ENCODE measurements at regions not wholly inside any gene's neighbourhood (a gene's known extent, or its start where the extent isn't known, plus 50 kb on each side); places are given as distances from the start of the nearest gene placed in this dataset.

GRCh38 chr7:94284104-94284503, 110.6 kb upstream of the COL1A2 start:
- Histone ChIP-seq H3K27me3 (peaks cover 0 to 5% (median 5%) of the 10 kb centered on the region in 3 donors), H3K9me3 (no peaks in the 10 kb centered on the region), H3K36me3 (no peaks in the 10 kb centered on the region), H3K4me3 (no peak overlapping the region), H3K27ac (no peak overlapping the region), H3K4me1 (no peaks in the 10 kb centered on the region)
- 45 to 54% (median 48%) methylated on average over 2 of the region's 2 CpGs for WGBS, 5 donors
- TF ChIP-seq POLR2AphosphoS5 (IDR thresholded peaks at IDR 0.05) (no peak), CTCF (IDR thresholded peaks at IDR 0.05) (no peak), POLR2A (IDR thresholded peaks at IDR 0.05) (no peak), EP300 (IDR thresholded peaks at IDR 0.05) (no peak)
- intact Hi-C loops (cut with DNase I; ENCODE audit: low total_unique reads): loop anchor here (10.0 kb wide), 1 partner anchor 141 kb away; no protein-coding TSS in a partner anchor
- DNase-seq: no peak

- no peak for DNase-seq
- no peaks in the 10 kb centered on the region for H3K4me1 ChIP-seq
- WGBS, 5 donors: 53 to 72% (median 67%) methylated on average over 1 of the region's 1 CpG
- H3K27me3 ChIP-seq: peaks cover 0 to 5% (median 5%) of the 10 kb centered on the region in 3 donors
- intact Hi-C loops (cut with DNase I; ENCODE audit: low total_unique reads): loop anchor here (10.0 kb wide), 1 partner anchor 139 kb away; no protein-coding TSS in a partner anchor
- H3K36me3 ChIP-seq: no peaks in the 10 kb centered on the region
- no peaks in the 10 kb centered on the region for H3K9me3 ChIP-seq
- no peak for TF ChIP-seq EP300 (IDR thresholded peaks at IDR 0.05)
- TF ChIP-seq POLR2AphosphoS5 (IDR thresholded peaks at IDR 0.05): no peak
- no peak for TF ChIP-seq POLR2A (IDR thresholded peaks at IDR 0.05)
- no peak for TF ChIP-seq CTCF (IDR thresholded peaks at IDR 0.05)
- H3K27ac ChIP-seq: no peak overlapping the region
- H3K4me3 ChIP-seq: no peak overlapping the region
Observed at GRCh38 chr7:94286111-94286510, 108.6 kb upstream of the COL1A2 start.

- no peaks in the 10 kb centered on the region for H3K4me1 ChIP-seq
- intact Hi-C loops (cut with DNase I; ENCODE audit: low total_unique reads): loop anchor here (10.0 kb wide), 1 partner anchor 137 kb away; no protein-coding TSS in a partner anchor
- no peak overlapping the region for H3K4me3 ChIP-seq
- no peak overlapping the region for H3K27ac ChIP-seq
- H3K27me3 ChIP-seq: no peaks in the 10 kb centered on the region
- H3K9me3 ChIP-seq: no peaks in the 10 kb centered on the region
- H3K36me3 ChIP-seq: no peaks in the 10 kb centered on the region
- no peak for TF ChIP-seq EP300 (IDR thresholded peaks at IDR 0.05)
- TF ChIP-seq POLR2AphosphoS5 (IDR thresholded peaks at IDR 0.05): no peak
- TF ChIP-seq POLR2A (IDR thresholded peaks at IDR 0.05): no peak
- no peak for TF ChIP-seq CTCF (IDR thresholded peaks at IDR 0.05)
- WGBS, 5 donors: 64 to 79% (median 65%) methylated on average over 1 of the region's 1 CpG
- no peak for DNase-seq
Observed at GRCh38 chr7:94288096-94288495, 106.6 kb upstream of the COL1A2 start.

- intact Hi-C loops (cut with DNase I; ENCODE audit: low total_unique reads): loop anchor here (10.0 kb wide), 1 partner anchor 136 kb away; no protein-coding TSS in a partner anchor
- Histone ChIP-seq H3K4me1 (no peaks in the 10 kb centered on the region), H3K4me3 (no peak overlapping the region), H3K9me3 (no peaks in the 10 kb centered on the region), H3K27ac (no peak overlapping the region), H3K27me3 (no peaks in the 10 kb centered on the region), H3K36me3 (no peaks in the 10 kb centered on the region)
- WGBS, 5 donors: 35 to 48% (median 41%) methylated on average over 1 of the region's 1 CpG
- peak in 5 of 7 experiments; percentile 67 to 88 (median 75) for TF ChIP-seq CTCF (IDR thresholded peaks at IDR 0.05)
- TF ChIP-seq POLR2A (IDR thresholded peaks at IDR 0.05): no peak
- TF ChIP-seq POLR2AphosphoS5 (IDR thresholded peaks at IDR 0.05): peak in 1 of 3 donors; percentile 29
- TF ChIP-seq EP300 (IDR thresholded peaks at IDR 0.05): no peak
- peak; percentile 56 to 92 for DNase-seq
Observed at GRCh38 chr7:94289071-94289470, 105.6 kb upstream of the COL1A2 start.
